H9 (cell line): ENCODE measurements at regions not wholly inside any gene's neighbourhood (a gene's known extent, or its start where the extent isn't known, plus 50 kb on each side); places are given as distances from the start of the nearest gene placed in this dataset.

ENCODE experiments used
- DNase-seq: peaks from one replicate; pipeline ENCODE4 v3.0.0-alpha.2; 2017
- H2AFZ ChIP-seq: one replicate; pipeline ENCODE4 v1.6.1; 2013; ENCODE audit warnings: mild to moderate bottlenecking, low read length, control low read depth, moderate library complexity
- H2AK5ac ChIP-seq: 2 replicates; pipeline ENCODE4 v1.6.1; 2013; ENCODE audit warnings: low read length, control low read depth, mixed read lengths; ENCODE audit not compliant: insufficient read length
- H2BK120ac ChIP-seq: one replicate; pipeline ENCODE4 v1.6.1; 2013; ENCODE audit warnings: low read depth, mild to moderate bottlenecking, low read length, control low read depth, inconsistent platforms; ENCODE audit not compliant: poor library complexity, severe bottlenecking
- H2BK12ac ChIP-seq: 2 replicates; pipeline ENCODE4 v1.6.1; 2013; ENCODE audit warnings: low read length, control low read depth, mixed read lengths, low read depth; ENCODE audit not compliant: insufficient read length
- H2BK15ac ChIP-seq: 2 replicates; pipeline ENCODE4 v1.6.1; 2013; ENCODE audit warnings: low read depth, low read length, control low read depth
- H2BK20ac ChIP-seq: one replicate; pipeline ENCODE4 v1.6.1; 2013; ENCODE audit warnings: low read depth, mild to moderate bottlenecking, low read length, control low read depth, inconsistent platforms; ENCODE audit not compliant: poor library complexity, severe bottlenecking
- H2BK5ac ChIP-seq: 2 replicates; pipeline ENCODE4 v1.6.1; 2013; ENCODE audit warnings: low read length, control low read depth, mixed read lengths; ENCODE audit not compliant: insufficient read length
- H3K14ac ChIP-seq: 2 replicates; pipeline ENCODE4 v1.6.1; 2013; ENCODE audit warnings: low read length, control low read depth; ENCODE audit not compliant: insufficient read depth
- H3K18ac ChIP-seq: 2 replicates; pipeline ENCODE4 v1.6.1; 2013; ENCODE audit warnings: low read depth, mild to moderate bottlenecking, mixed read lengths, low read length, control low read depth; ENCODE audit not compliant: insufficient read length
- H3K23ac ChIP-seq: 2 replicates; pipeline ENCODE4 v1.6.1; 2013; ENCODE audit warnings: low read length, control low read depth, mixed read lengths, low read depth; ENCODE audit not compliant: insufficient read length
- H3K23me2 ChIP-seq: 2 replicates; pipeline ENCODE4 v1.6.1; 2013; ENCODE audit warnings: low read depth, mild to moderate bottlenecking, mixed read lengths, low read length, control low read depth; ENCODE audit not compliant: insufficient read length, poor library complexity, severe bottlenecking
- H3K27ac ChIP-seq: 2 replicates; pipeline ENCODE4 v1.5.1; 2013; ENCODE audit warnings: low read length, control low read depth, mixed read lengths, low read depth; ENCODE audit not compliant: insufficient read length
- H3K27me3 ChIP-seq: 2 replicates; pipeline ENCODE4 v1.6.1; 2013; ENCODE audit warnings: low read length, control low read depth, inconsistent platforms; ENCODE audit not compliant: insufficient read depth
- H3K4ac ChIP-seq: 2 replicates; pipeline ENCODE4 v1.6.1; 2013; ENCODE audit warnings: low read depth, mild to moderate bottlenecking, control low read depth, inconsistent platforms, low read length, moderate library complexity
- H3K4me1 ChIP-seq: 2 replicates; pipeline ENCODE4 v1.6.1; 2013; ENCODE audit warnings: low read length, control low read depth, inconsistent platforms; ENCODE audit not compliant: insufficient read depth
- H3K4me2 ChIP-seq: 2 replicates; pipeline ENCODE4 v1.6.1; 2013; ENCODE audit warnings: low read length, control low read depth, mixed read lengths; ENCODE audit not compliant: insufficient read length, insufficient read depth
- H3K56ac ChIP-seq: 2 replicates; pipeline ENCODE4 v1.6.1; 2013; ENCODE audit warnings: low read depth, mild to moderate bottlenecking, mixed read lengths, low read length, control low read depth; ENCODE audit not compliant: insufficient read length
- H3K79me1 ChIP-seq: 2 replicates; pipeline ENCODE4 v1.6.1; 2013; ENCODE audit warnings: low read depth, mild to moderate bottlenecking, moderate library complexity, low read length, control low read depth, inconsistent platforms; ENCODE audit not compliant: insufficient read depth, poor library complexity, severe bottlenecking
- H3K79me2 ChIP-seq: 2 replicates; pipeline ENCODE4 v1.6.1; 2013; ENCODE audit warnings: low read length, control low read depth, inconsistent platforms; ENCODE audit not compliant: insufficient read depth
- H3K9ac ChIP-seq: 2 replicates; pipeline ENCODE4 v1.6.1; 2013; ENCODE audit warnings: low read length, control low read depth, mixed read lengths; ENCODE audit not compliant: insufficient read length; ENCODE audit errors: extremely low read depth
- H3K9me3 ChIP-seq: one replicate; pipeline ENCODE4 v1.6.1; 2013; ENCODE audit warnings: low read depth, low read length, inconsistent platforms; ENCODE audit not compliant: control insufficient read depth
- H3T11ph ChIP-seq: one replicate; pipeline ENCODE4 v1.6.1; 2013; ENCODE audit warnings: mild to moderate bottlenecking, low read length, control low read depth, inconsistent platforms
- H4K20me1 ChIP-seq: one replicate; pipeline ENCODE4 v1.6.1; 2013; ENCODE audit not compliant: control insufficient read depth, insufficient read length, insufficient read depth
- H4K5ac ChIP-seq: 2 replicates; pipeline ENCODE4 v1.6.1; 2013; ENCODE audit warnings: low read depth, mild to moderate bottlenecking, mixed read lengths, low read length, control low read depth; ENCODE audit not compliant: insufficient read length
- H4K8ac ChIP-seq: replicated peaks from 2 replicates; pipeline ENCODE4 v1.6.1; 2013; ENCODE audit warnings: low read length, control low read depth, mixed read lengths, low read depth; ENCODE audit not compliant: insufficient read length
- H4K91ac ChIP-seq: 2 replicates; pipeline ENCODE4 v1.6.1; 2013; ENCODE audit warnings: low read depth, mild to moderate bottlenecking, moderate library complexity, mixed read lengths, low read length, control low read depth; ENCODE audit not compliant: insufficient read length
- H3K27ac Mint-ChIP-seq, 3 experiments: 2 replicates in 2 of 3; 3 replicates in 1 of 3; pipeline ENCODE4 v1.8.0; 2020 to 2021; ENCODE audit warnings: mixed read lengths in 3 of 3, mild to moderate bottlenecking in 1 of 3, moderate library complexity in 1 of 3
- H3K27me3 Mint-ChIP-seq: 2 replicates; pipeline ENCODE4 v1.8.0; 2021; ENCODE audit warnings: low read depth, mild to moderate bottlenecking, moderate library complexity, mixed read lengths
- H3K36me3 Mint-ChIP-seq, 3 experiments: 2 replicates in 2 of 3; 3 replicates in 1 of 3; pipeline ENCODE4 v1.8.0; 2020 to 2021; ENCODE audit warnings: low read depth in 3 of 3, mixed read lengths in 3 of 3; ENCODE audit not compliant: insufficient read depth in 1 of 3
- H3K4me1 Mint-ChIP-seq, 2 experiments: 2 replicates each; pipeline ENCODE4 v1.8.0; 2020; ENCODE audit warnings: mixed read lengths in 2 of 2
- H3K4me3 Mint-ChIP-seq, 2 experiments: 2 replicates in 1 of 2; 3 replicates in 1 of 2; pipeline ENCODE4 v1.8.0; 2020 to 2021; ENCODE audit warnings: mild to moderate bottlenecking in 2 of 2, mixed read lengths in 2 of 2, moderate library complexity in 1 of 2
- H3K9me3 Mint-ChIP-seq, 2 experiments: 2 replicates in 1 of 2; 3 replicates in 1 of 2; pipeline ENCODE4 v1.8.0; 2020; ENCODE audit warnings: mild to moderate bottlenecking in 2 of 2, mixed read lengths in 2 of 2, moderate library complexity in 1 of 2
- CTCF ChIP-seq: fragments of 200-600 bp; sonication (generic); conservative IDR thresholded peaks from 3 replicates; pipeline ENCODE4 v1.8.0; 2021; ENCODE audit warnings: antibody characterized with exemption, mild to moderate bottlenecking
- WGBS: extraction: QIAGEN DNeasy Blood & Tissue Kit; methylation state at CpG from one replicate; pipeline ENCODE4 v1.1.7; 2013; ENCODE audit warnings: missing lambda C conversion rate, low lambda C conversion rate, mixed read lengths; ENCODE audit not compliant: insufficient read length; ENCODE audit errors: extremely low coverage; 5-methylcytosine and 5-hydroxymethylcytosine counted together

- H3K27ac ChIP-seq = no peak overlapping the region
- H2BK12ac ChIP-seq = no peak overlapping the region
- no peak for DNase-seq
- H3K56ac ChIP-seq = no peak overlapping the region
- Mint-ChIP-seq H3K4me3 (no peak overlapping the region), H3K27ac (no peak overlapping the region), H3K4me1 (no peaks in the 10 kb centered on the region), H3K36me3 (peaks cover 3 to 21% (median 12%) of the 10 kb centered on the region in 3 experiments; a peak in 6 of 7 replicates), H3K9me3 (peaks cover 16 to 27% of the 10 kb centered on the region in 2 experiments), H3K27me3 (no peaks in the 10 kb centered on the region)
- no peak overlapping the region for H3T11ph ChIP-seq
- no peak overlapping the region for H2AFZ ChIP-seq
- no peak overlapping the region for H3K18ac ChIP-seq
- H4K8ac ChIP-seq = no peak overlapping the region
- no peak for TF ChIP-seq CTCF
- no peaks in the 10 kb centered on the region for H3K27me3 ChIP-seq
- H4K91ac ChIP-seq = no peak overlapping the region
- H4K5ac ChIP-seq = no peak overlapping the region
- H3K4me2 ChIP-seq = no peak overlapping the region
- no peak overlapping the region for H3K23ac ChIP-seq
- no peak overlapping the region for H2BK15ac ChIP-seq
- no peak overlapping the region for H3K14ac ChIP-seq
- H2AK5ac ChIP-seq = no peak overlapping the region
- H3K23me2 ChIP-seq = no peaks in the 10 kb centered on the region
- H3K79me1 ChIP-seq = no peaks in the 10 kb centered on the region
- no peaks in the 10 kb centered on the region for H4K20me1 ChIP-seq
- H3K79me2 ChIP-seq = no peaks in the 10 kb centered on the region
- no CpG with 5 or more reads among the region's 4 CpGs for WGBS
- no peaks in the 10 kb centered on the region for H3K9me3 ChIP-seq
- no peak overlapping the region for H3K9ac ChIP-seq
- H3K4ac ChIP-seq = no peak overlapping the region
- no peak overlapping the region for H2BK20ac ChIP-seq
- no peak overlapping the region for H2BK5ac ChIP-seq
- H3K4me1 ChIP-seq = no peaks in the 10 kb centered on the region
- no peak overlapping the region for H2BK120ac ChIP-seq
Observed at GRCh38 chr6:156026486-156027247, 571.0 kb upstream of the NOX3 start.
